22Rv1 (cell line): ENCODE measurements at regions not wholly inside any gene's neighbourhood (a gene's known extent, or its start where the extent isn't known, plus 50 kb on each side); places are given as distances from the start of the nearest gene placed in this dataset.

ENCODE experiments used
- ZFX ChIP-seq: fragments of 450-650 bp; IDR thresholded peaks from 2 replicates; pipeline ENCODE4 v1.6.1; 2017; ENCODE audit warnings: antibody characterized with exemption, borderline replicate concordance
- TF ChIP-seq, protein P1 (sequence below): fragments of 450-650 bp; IDR thresholded peaks from 2 replicates; pipeline ENCODE4 v1.5.1; 2017; ENCODE audit warnings: mild to moderate bottlenecking

DNA sequence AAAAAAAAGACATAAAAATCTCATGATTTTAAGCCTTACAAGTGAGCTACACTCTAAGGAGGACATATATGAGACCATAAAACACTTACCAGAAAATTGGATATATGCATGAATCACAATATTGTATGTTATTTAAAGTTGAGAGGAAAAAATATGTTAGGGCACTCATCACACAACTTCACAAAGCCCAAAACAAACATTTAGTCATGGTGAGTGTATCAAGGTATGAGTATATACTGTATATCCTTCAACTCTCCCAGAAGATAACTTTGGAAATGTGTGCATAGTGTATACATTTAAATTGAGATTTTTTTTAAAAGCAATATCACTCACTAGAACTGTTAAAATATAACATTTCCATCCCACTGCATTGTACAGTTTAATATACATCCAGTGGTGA lies 259.3 kb downstream of the SRGAP2C start:
- TF ChIP-seq, protein P1, sequence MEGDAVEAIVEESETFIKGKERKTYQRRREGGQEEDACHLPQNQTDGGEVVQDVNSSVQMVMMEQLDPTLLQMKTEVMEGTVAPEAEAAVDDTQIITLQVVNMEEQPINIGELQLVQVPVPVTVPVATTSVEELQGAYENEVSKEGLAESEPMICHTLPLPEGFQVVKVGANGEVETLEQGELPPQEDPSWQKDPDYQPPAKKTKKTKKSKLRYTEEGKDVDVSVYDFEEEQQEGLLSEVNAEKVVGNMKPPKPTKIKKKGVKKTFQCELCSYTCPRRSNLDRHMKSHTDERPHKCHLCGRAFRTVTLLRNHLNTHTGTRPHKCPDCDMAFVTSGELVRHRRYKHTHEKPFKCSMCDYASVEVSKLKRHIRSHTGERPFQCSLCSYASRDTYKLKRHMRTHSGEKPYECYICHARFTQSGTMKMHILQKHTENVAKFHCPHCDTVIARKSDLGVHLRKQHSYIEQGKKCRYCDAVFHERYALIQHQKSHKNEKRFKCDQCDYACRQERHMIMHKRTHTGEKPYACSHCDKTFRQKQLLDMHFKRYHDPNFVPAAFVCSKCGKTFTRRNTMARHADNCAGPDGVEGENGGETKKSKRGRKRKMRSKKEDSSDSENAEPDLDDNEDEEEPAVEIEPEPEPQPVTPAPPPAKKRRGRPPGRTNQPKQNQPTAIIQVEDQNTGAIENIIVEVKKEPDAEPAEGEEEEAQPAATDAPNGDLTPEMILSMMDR, result no peak
- no peak for TF ChIP-seq ZFX
